Left ventricle myocardium inferior (tissue), 1 donor: ENCODE measurements at regions not wholly inside any gene's neighbourhood (a gene's known extent, or its start where the extent isn't known, plus 50 kb on each side); places are given as distances from the start of the nearest gene placed in this dataset.

Source experiments
- DNase-seq: peaks from one replicate; pipeline ENCODE4 v3.0.0-alpha.2; 2020
- H3K27ac ChIP-seq: fragments of 200-600 bp; replicated peaks from 2 replicates; pipeline ENCODE4 v1.8.0; 2021
- H3K27me3 ChIP-seq: fragments of 200-600 bp; 2 replicates; pipeline ENCODE4 v1.8.0; 2021; ENCODE audit warnings: low read depth
- H3K36me3 ChIP-seq: fragments of 200-600 bp; 2 replicates; pipeline ENCODE4 v1.8.0; 2021
- H3K4me1 ChIP-seq: fragments of 200-600 bp; 2 replicates; pipeline ENCODE4 v1.8.0; 2021
- H3K4me3 ChIP-seq: fragments of 200-600 bp; 2 replicates; pipeline ENCODE4 v1.8.0; 2021; ENCODE audit warnings: mild to moderate bottlenecking, moderate library complexity
- H3K9me3 ChIP-seq: fragments of 200-600 bp; replicated peaks from 2 replicates; pipeline ENCODE4 v1.8.0; 2021
- CTCF ChIP-seq: fragments of 200-600 bp; IDR thresholded peaks from 2 replicates; pipeline ENCODE4 v1.8.0; 2021; ENCODE audit warnings: antibody characterized with exemption, mild to moderate bottlenecking, borderline replicate concordance
- intact Hi-C: fragments of 100-400 bp; cut with micrococcal nuclease; formaldehyde crosslinking; loops from one replicate; pipeline ENCODE4 v1.11.0; 2022
- donor health status: DM: no; HTN: yes; CAD: no; lungs with severe emphysema.

- H3K27ac ChIP-seq = no peak overlapping the region
- peaks cover 8% of the 10 kb centered on the region for H3K4me1 ChIP-seq
- no peak overlapping the region for H3K4me3 ChIP-seq
- H3K27me3 ChIP-seq = no peaks in the 10 kb centered on the region
- intact Hi-C loops = no loop called here
- TF ChIP-seq CTCF = no peak
- no peaks in the 10 kb centered on the region for H3K9me3 ChIP-seq
- no peak for DNase-seq
- no peaks in the 10 kb centered on the region for H3K36me3 ChIP-seq
These were observed 50.7 kb upstream of the CHSY3 start for GRCh38 chr5:129853588-129853987.
